GM23338 (cell line): ENCODE measurements at regions not wholly inside any gene's neighbourhood (a gene's known extent, or its start where the extent isn't known, plus 50 kb on each side); places are given as distances from the start of the nearest gene placed in this dataset.

ENCODE experiments used
- ATAC-seq: fragments of 200-7000 bp; cut with Tn5 transposase; 3 replicates; pipeline ENCODE4 v1.9.1; 2020
- DNase-seq: peaks from one replicate; pipeline ENCODE4 v3.0.0-alpha.2; 2015; ENCODE audit warnings: low spot score
- H2AFZ ChIP-seq: fragments of 200-600 bp; sonication (generic); 2 replicates; pipeline ENCODE4 v1.8.0; 2016; ENCODE audit warnings: antibody characterized with exemption, mild to moderate bottlenecking, moderate library complexity
- H3F3A ChIP-seq: fragments of 200-600 bp; sonication (generic); replicated peaks from 2 replicates; pipeline ENCODE4 v1.8.0; 2017; ENCODE audit warnings: antibody characterized with exemption, mixed run types, low read depth
- H3K27ac ChIP-seq: fragments of 200-600 bp; sonication (generic); 2 replicates; pipeline ENCODE4 v1.6.1; 2016; ENCODE audit warnings: low read depth
- H3K27me3 ChIP-seq: fragments of 200-600 bp; sonication (generic); 2 replicates; pipeline ENCODE4 v1.8.0; 2016; ENCODE audit warnings: mild to moderate bottlenecking, mixed run types, moderate library complexity; ENCODE audit not compliant: insufficient read depth
- H3K36me3 ChIP-seq: fragments of 200-600 bp; sonication (generic); 2 replicates; pipeline ENCODE4 v1.8.0; 2016; ENCODE audit warnings: mild to moderate bottlenecking; ENCODE audit not compliant: insufficient read depth
- H3K4me1 ChIP-seq: fragments of 200-600 bp; sonication (generic); 2 replicates; pipeline ENCODE4 v1.8.0; 2016; ENCODE audit warnings: mild to moderate bottlenecking, moderate library complexity; ENCODE audit not compliant: insufficient read depth
- H3K4me2 ChIP-seq: fragments of 200-600 bp; sonication (generic); 2 replicates; pipeline ENCODE4 v1.7.1; 2017; ENCODE audit warnings: mixed run types
- H3K4me3 ChIP-seq: fragments of 200-600 bp; sonication (generic); 2 replicates; pipeline ENCODE4 v1.6.1; 2016; ENCODE audit warnings: mixed run types
- H3K79me2 ChIP-seq: fragments of 200-600 bp; sonication (generic); replicated peaks from 2 replicates; pipeline ENCODE4 v1.8.0; 2017; ENCODE audit warnings: mild to moderate bottlenecking; ENCODE audit not compliant: insufficient read depth
- H3K9me2 ChIP-seq: fragments of 200-600 bp; sonication (generic); 2 replicates; pipeline ENCODE4 v1.8.0; 2017; ENCODE audit not compliant: insufficient read depth
- H4K20me1 ChIP-seq: fragments of 200-600 bp; sonication (generic); replicated peaks from 2 replicates; pipeline ENCODE4 v1.8.0; 2017; ENCODE audit warnings: mild to moderate bottlenecking; ENCODE audit not compliant: insufficient read depth
- H3K27ac Mint-ChIP-seq: 2 replicates; pipeline ENCODE4 v1.8.0; 2020; ENCODE audit warnings: inconsistent platforms, mild to moderate bottlenecking, moderate library complexity, mixed read lengths
- H3K27me3 Mint-ChIP-seq: 3 replicates; pipeline ENCODE4 v1.8.0; 2022; ENCODE audit warnings: low read depth, mild to moderate bottlenecking, moderate library complexity, mixed read lengths, inconsistent platforms; ENCODE audit not compliant: insufficient read depth, poor library complexity
- H3K36me3 Mint-ChIP-seq: 3 replicates; pipeline ENCODE4 v1.8.0; 2021; ENCODE audit warnings: low read depth, mild to moderate bottlenecking, inconsistent platforms, moderate library complexity, mixed read lengths
- H3K4me1 Mint-ChIP-seq: 3 replicates; pipeline ENCODE4 v1.8.0; 2020; ENCODE audit warnings: mild to moderate bottlenecking, inconsistent platforms, mixed read lengths
- H3K4me3 Mint-ChIP-seq: 3 replicates; pipeline ENCODE4 v1.8.0; 2021; ENCODE audit warnings: moderate library complexity, mild to moderate bottlenecking, inconsistent platforms, mixed read lengths
- H3K9me3 Mint-ChIP-seq: 3 replicates; pipeline ENCODE4 v1.8.0; 2020; ENCODE audit warnings: moderate library complexity, mild to moderate bottlenecking, inconsistent platforms, mixed read lengths
- CREB1 ChIP-seq: fragments of 250-450 bp; sonication (Bioruptor Pico); IDR thresholded peaks from 2 replicates; pipeline ENCODE4 v1.5.0; 2020; ENCODE audit warnings: low read depth, mild to moderate bottlenecking, moderate library complexity
- EZH2 ChIP-seq: fragments of 200-600 bp; sonication (generic); IDR thresholded peaks from one replicate; pipeline ENCODE4 v1.8.0; 2017; ENCODE audit warnings: antibody characterized with exemption, mild to moderate bottlenecking, low read depth; ENCODE audit not compliant: unreplicated experiment
- EZH2phosphoT487 ChIP-seq: fragments of 200-600 bp; sonication (generic); IDR thresholded peaks from one replicate; pipeline ENCODE4 v1.8.1; 2018; ENCODE audit warnings: antibody characterized with exemption; ENCODE audit not compliant: unreplicated experiment
- JUNB ChIP-seq: IDR thresholded peaks from one replicate; pipeline ENCODE4 v1.6.1; 2016; ENCODE audit warnings: antibody characterized with exemption; ENCODE audit not compliant: unreplicated experiment
- NANOG ChIP-seq: IDR thresholded peaks from 2 replicates; pipeline ENCODE4 v1.6.1; 2016; ENCODE audit warnings: antibody characterized with exemption, borderline replicate concordance
- POLR2AphosphoS5 ChIP-seq: IDR thresholded peaks from 2 replicates; pipeline ENCODE4 v1.6.1; 2016; ENCODE audit warnings: antibody characterized with exemption, low read depth
- REST ChIP-seq: IDR thresholded peaks from one replicate; pipeline ENCODE4 v1.6.1; 2018; ENCODE audit warnings: antibody characterized with exemption; ENCODE audit not compliant: unreplicated experiment
- STAT1 ChIP-seq: IDR thresholded peaks from one replicate; pipeline ENCODE4 v1.6.1; 2016; ENCODE audit warnings: antibody characterized with exemption; ENCODE audit not compliant: unreplicated experiment
- ZNF114 ChIP-seq: fragments of 250-450 bp; sonication (Bioruptor Pico); IDR thresholded peaks from 2 replicates; pipeline ENCODE4 v1.5.0; 2020; ENCODE audit warnings: mild to moderate bottlenecking, moderate library complexity
- ZNF331 ChIP-seq: fragments of 250-450 bp; sonication (Bioruptor Pico); IDR thresholded peaks from 2 replicates; pipeline ENCODE4 v1.5.0; 2020; ENCODE audit warnings: low read depth, mild to moderate bottlenecking, moderate library complexity
- ZNF462 ChIP-seq: fragments of 250-450 bp; sonication (Bioruptor Pico); IDR thresholded peaks from 2 replicates; pipeline ENCODE4 v1.5.0; 2020; ENCODE audit warnings: mild to moderate bottlenecking, moderate library complexity
- TF ChIP-seq, protein P1 (sequence below): IDR thresholded peaks from 2 replicates; pipeline ENCODE4 v1.6.1; 2016; ENCODE audit warnings: antibody characterized with exemption
- TF ChIP-seq, protein P2 (sequence below), 2 experiments: fragments of 200-600 bp in 1 of 2; sonication (generic) in 1 of 2; conservative IDR thresholded peaks; 2 replicates each; pipeline versions ENCODE4 v1.5.1 to v1.6.1; 2016 to 2017; ENCODE audit warnings: antibody characterized with exemption in 2 of 2, low read depth in 2 of 2, mild to moderate bottlenecking in 2 of 2, moderate library complexity in 1 of 2

DNA sequence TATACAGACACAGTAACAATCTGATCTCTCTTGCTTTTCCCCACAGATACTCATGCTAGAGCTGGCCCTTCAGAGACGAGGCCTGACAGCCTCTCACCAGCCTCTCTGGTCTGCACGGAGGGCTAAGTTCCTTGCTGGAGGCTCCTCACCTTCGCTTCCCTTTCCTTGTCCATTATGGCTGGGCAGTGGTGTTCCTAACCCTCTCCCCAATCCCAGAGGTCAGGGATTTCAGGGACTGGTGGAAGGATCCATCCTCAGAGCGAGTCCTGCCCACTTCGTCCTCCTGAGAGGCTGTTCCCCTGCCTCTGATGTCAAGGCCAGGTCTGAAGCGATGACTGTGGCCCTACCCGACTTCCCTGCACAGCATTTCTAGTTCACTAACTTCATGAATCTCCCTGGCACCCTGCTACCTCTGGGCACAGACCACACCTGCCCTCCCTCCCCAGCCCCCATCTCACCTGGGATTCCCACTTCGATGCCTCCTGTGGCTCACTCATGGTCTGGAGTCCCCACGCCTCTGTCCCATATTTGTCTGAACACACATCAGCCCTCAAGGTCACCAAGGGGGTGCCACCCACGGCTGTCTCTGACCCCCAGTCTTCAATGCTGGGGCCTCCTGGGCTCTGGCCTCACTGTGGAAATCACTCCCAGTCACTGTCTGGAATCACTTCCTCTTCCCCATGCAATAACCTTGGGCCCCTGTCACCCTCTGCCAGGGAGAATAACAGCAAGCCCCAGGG lies 124.9 kb upstream of the PRR20G start:
- no peaks in the 10 kb centered on the region for H4K20me1 ChIP-seq
- H3K27me3 ChIP-seq = no peaks in the 10 kb centered on the region
- no peak overlapping the region; the same call in 1 of the 2 replicates for H2AFZ ChIP-seq
- Mint-ChIP-seq H3K27ac (no peak overlapping the region), H3K9me3 (no peaks in the 10 kb centered on the region), H3K4me1 (peaks cover 20% of the 10 kb centered on the region), H3K4me3 (no peak overlapping the region), H3K27me3 (peaks cover 8% of the 10 kb centered on the region), H3K36me3 (no peaks in the 10 kb centered on the region)
- TF ChIP-seq, protein P1, sequence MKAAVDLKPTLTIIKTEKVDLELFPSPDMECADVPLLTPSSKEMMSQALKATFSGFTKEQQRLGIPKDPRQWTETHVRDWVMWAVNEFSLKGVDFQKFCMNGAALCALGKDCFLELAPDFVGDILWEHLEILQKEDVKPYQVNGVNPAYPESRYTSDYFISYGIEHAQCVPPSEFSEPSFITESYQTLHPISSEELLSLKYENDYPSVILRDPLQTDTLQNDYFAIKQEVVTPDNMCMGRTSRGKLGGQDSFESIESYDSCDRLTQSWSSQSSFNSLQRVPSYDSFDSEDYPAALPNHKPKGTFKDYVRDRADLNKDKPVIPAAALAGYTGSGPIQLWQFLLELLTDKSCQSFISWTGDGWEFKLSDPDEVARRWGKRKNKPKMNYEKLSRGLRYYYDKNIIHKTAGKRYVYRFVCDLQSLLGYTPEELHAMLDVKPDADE = no peak
- TF ChIP-seq NANOG (no peak), EZH2phosphoT487 (no peak), ZNF462 (CRISPR knock-in tag) (no peak), STAT1 (no peak), EZH2 (no peak), POLR2AphosphoS5 (no peak), JUNB (no peak), ZNF114 (CRISPR knock-in tag) (no peak), ZNF331 (CRISPR knock-in tag) (no peak), CREB1 (CRISPR knock-in tag) (no peak), REST (no peak)
- TF ChIP-seq, protein P2, sequence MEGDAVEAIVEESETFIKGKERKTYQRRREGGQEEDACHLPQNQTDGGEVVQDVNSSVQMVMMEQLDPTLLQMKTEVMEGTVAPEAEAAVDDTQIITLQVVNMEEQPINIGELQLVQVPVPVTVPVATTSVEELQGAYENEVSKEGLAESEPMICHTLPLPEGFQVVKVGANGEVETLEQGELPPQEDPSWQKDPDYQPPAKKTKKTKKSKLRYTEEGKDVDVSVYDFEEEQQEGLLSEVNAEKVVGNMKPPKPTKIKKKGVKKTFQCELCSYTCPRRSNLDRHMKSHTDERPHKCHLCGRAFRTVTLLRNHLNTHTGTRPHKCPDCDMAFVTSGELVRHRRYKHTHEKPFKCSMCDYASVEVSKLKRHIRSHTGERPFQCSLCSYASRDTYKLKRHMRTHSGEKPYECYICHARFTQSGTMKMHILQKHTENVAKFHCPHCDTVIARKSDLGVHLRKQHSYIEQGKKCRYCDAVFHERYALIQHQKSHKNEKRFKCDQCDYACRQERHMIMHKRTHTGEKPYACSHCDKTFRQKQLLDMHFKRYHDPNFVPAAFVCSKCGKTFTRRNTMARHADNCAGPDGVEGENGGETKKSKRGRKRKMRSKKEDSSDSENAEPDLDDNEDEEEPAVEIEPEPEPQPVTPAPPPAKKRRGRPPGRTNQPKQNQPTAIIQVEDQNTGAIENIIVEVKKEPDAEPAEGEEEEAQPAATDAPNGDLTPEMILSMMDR (conservative IDR thresholded peaks at IDR 0.05; ENCODE audit: low read depth in 2 of 2) = no peak
- H3K36me3 ChIP-seq = no peaks in the 10 kb centered on the region
- H3K4me2 ChIP-seq = no peak overlapping the region
- 0 out of 2 replicates have a peak, but pooled peaks cover 5% of the 10 kb centered on the region for H3K9me2 ChIP-seq
- DNase-seq = no peak
- no peak overlapping the region for H3K27ac ChIP-seq
- no peaks in the 10 kb centered on the region for H3F3A ChIP-seq
- H3K79me2 ChIP-seq = no peaks in the 10 kb centered on the region
- ATAC-seq = no peak
- H3K4me3 ChIP-seq = no peak overlapping the region
- H3K4me1 ChIP-seq = peaks cover 7% of the 10 kb centered on the region; the same call in 1 of the 2 replicates
